Left ventricle myocardium inferior (tissue), 1 donor: ENCODE measurements at regions not wholly inside any gene's neighbourhood (a gene's known extent, or its start where the extent isn't known, plus 50 kb on each side); places are given as distances from the start of the nearest gene placed in this dataset.
A peak's percentile ranks its signal among the peaks of the same experiment; 100 is the strongest.
"Not testable (repeated sequence)": the region's sequence is repeated elsewhere in the genome, so short reads cannot be mapped to it uniquely, and the experiment has no call there.

Experiments used
- DNase-seq: peaks from one replicate; pipeline ENCODE4 v3.0.0-alpha.2; 2020
- H3K27ac ChIP-seq: fragments of 200-600 bp; replicated peaks from 2 replicates; pipeline ENCODE4 v1.8.0; 2021
- H3K27me3 ChIP-seq: fragments of 200-600 bp; 2 replicates; pipeline ENCODE4 v1.8.0; 2021; ENCODE audit warnings: low read depth
- H3K36me3 ChIP-seq: fragments of 200-600 bp; 2 replicates; pipeline ENCODE4 v1.8.0; 2021
- H3K4me1 ChIP-seq: fragments of 200-600 bp; 2 replicates; pipeline ENCODE4 v1.8.0; 2021
- H3K4me3 ChIP-seq: fragments of 200-600 bp; 2 replicates; pipeline ENCODE4 v1.8.0; 2021; ENCODE audit warnings: mild to moderate bottlenecking, moderate library complexity
- H3K9me3 ChIP-seq: fragments of 200-600 bp; replicated peaks from 2 replicates; pipeline ENCODE4 v1.8.0; 2021
- intact Hi-C: fragments of 100-400 bp; cut with micrococcal nuclease; formaldehyde crosslinking; loops from one replicate; pipeline ENCODE4 v1.11.0; 2022
- TF ChIP-seq, protein P1 (sequence below): fragments of 200-600 bp; IDR thresholded peaks from 2 replicates; pipeline ENCODE4 v1.8.0; 2021; ENCODE audit warnings: antibody characterized with exemption, mild to moderate bottlenecking, borderline replicate concordance
- donor health status: DM: no; HTN: yes; CAD: no; lungs with severe emphysema.

DNA sequence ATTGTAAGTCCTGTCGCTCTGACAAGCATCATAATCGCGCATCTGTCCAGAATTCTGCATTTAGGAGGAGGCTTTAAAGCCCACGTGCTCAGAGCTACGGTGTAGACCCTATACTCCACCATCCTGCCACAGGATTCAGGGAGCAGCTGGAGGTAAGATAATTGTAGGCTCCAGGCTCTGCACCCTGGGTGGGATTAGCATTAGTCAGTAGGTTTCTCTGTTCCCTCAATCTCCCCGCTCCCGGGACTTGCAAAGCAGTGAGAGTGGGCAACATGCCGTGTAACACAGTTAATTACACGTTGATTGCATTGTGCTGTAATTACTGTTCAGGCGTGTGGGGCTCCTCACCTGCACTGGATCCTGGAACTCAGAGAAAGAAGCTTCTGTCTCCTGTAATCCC, 89.3 kb upstream of the CUX1 start:
- peaks cover 2% of the 10 kb centered on the region for H3K4me1 ChIP-seq
- no peaks in the 10 kb centered on the region for H3K36me3 ChIP-seq
- intact Hi-C loops: no loop called here
- H3K27me3 ChIP-seq: peaks cover 27% of the 10 kb centered on the region
- no peak overlapping the region for H3K4me3 ChIP-seq
- no peak overlapping the region for H3K27ac ChIP-seq
- TF ChIP-seq, protein P1, sequence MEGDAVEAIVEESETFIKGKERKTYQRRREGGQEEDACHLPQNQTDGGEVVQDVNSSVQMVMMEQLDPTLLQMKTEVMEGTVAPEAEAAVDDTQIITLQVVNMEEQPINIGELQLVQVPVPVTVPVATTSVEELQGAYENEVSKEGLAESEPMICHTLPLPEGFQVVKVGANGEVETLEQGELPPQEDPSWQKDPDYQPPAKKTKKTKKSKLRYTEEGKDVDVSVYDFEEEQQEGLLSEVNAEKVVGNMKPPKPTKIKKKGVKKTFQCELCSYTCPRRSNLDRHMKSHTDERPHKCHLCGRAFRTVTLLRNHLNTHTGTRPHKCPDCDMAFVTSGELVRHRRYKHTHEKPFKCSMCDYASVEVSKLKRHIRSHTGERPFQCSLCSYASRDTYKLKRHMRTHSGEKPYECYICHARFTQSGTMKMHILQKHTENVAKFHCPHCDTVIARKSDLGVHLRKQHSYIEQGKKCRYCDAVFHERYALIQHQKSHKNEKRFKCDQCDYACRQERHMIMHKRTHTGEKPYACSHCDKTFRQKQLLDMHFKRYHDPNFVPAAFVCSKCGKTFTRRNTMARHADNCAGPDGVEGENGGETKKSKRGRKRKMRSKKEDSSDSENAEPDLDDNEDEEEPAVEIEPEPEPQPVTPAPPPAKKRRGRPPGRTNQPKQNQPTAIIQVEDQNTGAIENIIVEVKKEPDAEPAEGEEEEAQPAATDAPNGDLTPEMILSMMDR: no peak
- DNase-seq: no peak
- peaks cover 8% of the 10 kb centered on the region for H3K9me3 ChIP-seq

DNA sequence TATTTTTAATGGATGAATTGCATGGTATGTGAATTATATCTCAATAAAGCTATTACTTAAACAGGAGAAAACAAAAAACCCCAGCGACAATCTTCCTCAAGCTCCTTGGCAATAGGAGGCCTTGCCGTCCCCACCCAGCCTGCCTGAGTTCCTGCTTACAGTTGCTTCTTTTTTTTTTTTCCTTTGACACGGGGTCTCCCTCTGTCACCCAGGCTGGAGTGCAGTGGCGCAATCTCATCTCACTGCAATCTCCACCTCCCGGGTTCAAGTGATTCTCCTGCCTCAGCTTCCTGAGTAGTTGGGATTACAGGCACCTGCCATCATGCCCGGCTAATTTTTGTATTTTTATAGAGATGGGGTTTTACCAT, 88.6 kb upstream of the CUX1 start:
- H3K36me3 ChIP-seq, DNase-seq, H3K4me1 ChIP-seq, intact Hi-C loops, H3K9me3 ChIP-seq, H3K4me3 ChIP-seq, H3K27ac ChIP-seq: not testable (repeated sequence)
- H3K27me3 ChIP-seq: peaks cover 27% of the 10 kb centered on the region

DNA sequence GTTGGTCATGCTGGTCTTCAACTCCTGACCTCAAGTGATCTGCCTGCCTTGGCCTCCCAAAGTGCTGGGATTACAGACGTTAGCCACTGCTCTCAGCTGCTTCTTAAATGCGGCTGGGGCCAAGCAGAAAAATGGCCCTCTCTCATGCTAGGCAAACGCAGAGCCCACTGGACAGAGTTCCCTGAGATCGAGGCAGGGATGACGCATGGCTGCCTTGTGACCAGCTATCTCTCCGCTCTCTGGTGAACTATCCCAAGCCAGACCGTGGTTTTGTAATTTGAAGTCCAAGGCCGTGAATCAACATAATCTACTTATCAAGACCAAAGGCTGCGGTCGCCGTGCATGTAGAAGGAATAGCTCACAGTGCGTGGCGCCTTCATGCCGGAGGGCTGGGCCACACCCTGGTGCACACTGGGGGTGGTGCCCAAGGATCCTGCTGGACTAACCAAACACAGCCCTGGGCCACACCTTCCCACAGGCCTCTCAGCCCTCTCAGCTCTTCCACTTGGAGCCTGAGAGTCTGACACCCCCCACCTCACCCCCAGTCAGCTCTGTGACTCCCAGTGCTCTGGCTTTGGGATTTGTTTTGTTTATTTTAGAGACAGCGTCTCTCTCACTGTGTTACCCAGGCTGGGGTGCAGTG, 88.1 kb upstream of the CUX1 start:
- no peak for DNase-seq
- H3K36me3 ChIP-seq: no peaks in the 10 kb centered on the region
- peaks cover 25% of the 10 kb centered on the region for H3K27me3 ChIP-seq
- H3K27ac ChIP-seq: no peak overlapping the region
- no peak overlapping the region for H3K4me3 ChIP-seq
- no peaks in the 10 kb centered on the region for H3K9me3 ChIP-seq
- H3K4me1 ChIP-seq: peaks cover 14% of the 10 kb centered on the region
- intact Hi-C loops: no loop called here
- TF ChIP-seq, protein P1: no peak

DNA sequence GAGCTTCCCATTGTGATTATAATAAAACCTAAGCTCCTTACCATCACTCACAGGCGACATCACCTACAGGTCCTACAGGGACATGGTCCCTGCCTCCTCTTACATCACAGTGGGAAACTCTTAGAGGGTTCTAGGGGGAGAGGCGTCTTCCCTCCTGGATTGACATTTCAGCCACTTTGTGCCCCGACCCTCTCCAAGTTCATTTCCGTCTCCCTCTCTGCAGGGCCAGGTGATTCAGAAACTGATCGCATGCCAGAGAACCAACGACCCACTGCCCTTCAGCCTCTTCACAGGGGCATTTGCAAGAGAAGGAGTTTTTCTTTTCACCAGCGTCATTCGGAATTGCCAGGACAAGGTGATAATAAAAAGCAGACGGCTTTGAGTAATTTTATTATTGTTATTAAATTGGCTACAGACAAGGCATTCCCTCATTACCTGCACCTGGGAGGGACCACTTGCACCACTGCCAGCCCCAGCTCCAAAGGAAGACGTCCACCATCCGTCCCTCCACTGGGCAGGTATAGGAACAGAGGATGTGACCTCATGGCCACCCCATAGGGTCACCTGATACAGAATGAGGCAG, 85.8 kb upstream of the CUX1 start:
- Histone ChIP-seq H3K27ac (no peak overlapping the region), H3K36me3 (no peaks in the 10 kb centered on the region), H3K9me3 (no peaks in the 10 kb centered on the region), H3K4me3 (no peak overlapping the region), H3K27me3 (peaks cover 9% of the 10 kb centered on the region), H3K4me1 (peaks cover 14% of the 10 kb centered on the region)
- DNase-seq: no peak
- TF ChIP-seq, protein P1: no peak
- intact Hi-C loops: no loop called here

DNA sequence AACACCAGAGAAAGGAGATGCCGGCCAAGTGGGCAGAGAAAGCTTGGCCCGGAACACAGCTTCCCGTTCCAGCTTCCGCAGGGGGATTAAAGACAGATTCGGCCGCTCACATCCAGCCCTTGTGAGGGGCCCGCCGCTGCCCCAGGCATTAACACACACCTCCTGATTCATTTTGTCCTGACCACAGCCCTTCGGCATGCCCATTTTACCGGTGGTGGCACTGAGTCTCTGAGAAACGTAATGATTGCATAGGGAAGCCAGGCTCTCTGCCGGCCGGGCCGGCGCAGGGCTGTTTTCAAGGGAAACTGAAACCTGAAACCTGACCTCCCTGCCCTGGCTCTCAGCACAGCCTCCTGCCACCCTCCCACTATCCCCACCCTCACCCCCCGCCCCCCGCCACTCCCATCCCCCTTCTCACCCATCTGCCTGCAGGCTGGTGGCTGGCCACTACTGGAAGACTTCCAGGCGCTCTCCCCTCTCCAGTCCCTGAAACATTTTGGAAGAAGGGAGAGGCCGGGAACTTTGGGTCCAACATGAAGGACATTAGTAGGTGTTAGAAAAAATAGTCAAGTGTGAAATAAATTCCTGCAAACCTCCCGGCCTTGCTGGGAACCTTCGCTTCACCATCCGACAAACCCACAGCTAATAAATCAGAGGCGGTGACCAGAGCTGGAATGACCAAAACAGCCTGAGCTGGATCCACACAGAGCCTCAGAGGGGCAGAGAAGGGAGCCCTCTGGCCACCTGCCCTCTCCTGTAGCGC, 83.5 kb upstream of the CUX1 start:
- H3K4me1 ChIP-seq: peaks cover 14% of the 10 kb centered on the region
- no peak overlapping the region for H3K27ac ChIP-seq
- H3K36me3 ChIP-seq: no peaks in the 10 kb centered on the region
- peak; percentile 28 for DNase-seq
- intact Hi-C loops: no loop called here
- H3K27me3 ChIP-seq: peaks cover 9% of the 10 kb centered on the region
- TF ChIP-seq, protein P1: no peak
- H3K9me3 ChIP-seq: no peaks in the 10 kb centered on the region
- peak overlapping the region; percentile 62 for H3K4me3 ChIP-seq

DNA sequence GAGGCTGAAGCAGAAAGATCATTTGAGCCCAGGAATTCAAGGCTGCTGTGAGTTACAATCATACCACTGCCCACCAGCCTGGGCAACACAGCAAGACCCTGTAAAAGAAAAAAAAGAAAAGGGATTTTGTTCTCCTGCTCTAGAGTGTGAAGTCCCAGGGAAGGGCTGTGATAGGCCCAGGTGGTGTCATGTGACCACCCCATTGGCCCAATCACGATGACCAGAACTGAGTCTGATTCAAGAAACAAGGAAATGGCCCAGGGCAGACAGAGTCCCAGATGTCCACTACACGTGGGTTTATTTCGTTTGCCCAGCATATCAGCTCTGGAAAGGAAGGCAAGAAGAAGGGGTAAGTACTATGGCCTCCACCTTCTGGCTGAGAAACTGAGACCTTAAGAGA, 81.3 kb upstream of the CUX1 start:
- DNase-seq: no peak
- TF ChIP-seq, protein P1: no peak
- Histone ChIP-seq H3K36me3 (no peaks in the 10 kb centered on the region), H3K4me1 (peaks cover 14% of the 10 kb centered on the region), H3K27me3 (peaks cover 5% of the 10 kb centered on the region), H3K9me3 (no peaks in the 10 kb centered on the region), H3K27ac (no peak overlapping the region), H3K4me3 (no peak overlapping the region)
- intact Hi-C loops: no loop called here
